ENCODE measurements at regions not wholly inside any gene's neighbourhood (a gene's known extent, or its start where the extent isn't known, plus 50 kb on each side); places are given as distances from the start of the nearest gene placed in this dataset.

DNA sequence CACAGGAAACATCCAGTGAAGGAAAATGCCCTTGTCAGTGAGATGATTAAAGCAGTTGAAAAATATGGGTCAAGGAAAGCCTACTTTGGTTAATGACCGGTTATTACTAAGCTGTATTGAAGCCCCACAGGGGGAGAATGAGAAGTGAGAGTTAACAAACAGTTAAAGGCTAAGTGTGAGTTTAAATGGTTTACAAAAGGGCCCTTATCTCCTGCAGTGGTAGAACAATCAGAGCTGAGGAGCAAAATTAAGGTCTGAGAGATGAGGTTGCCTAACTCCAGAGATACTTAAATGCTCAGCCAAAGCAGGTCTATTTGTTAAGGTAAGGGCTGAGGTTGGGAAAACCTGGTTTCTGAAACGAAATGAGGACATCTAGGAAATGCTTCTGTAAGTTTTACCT lies 75.1 kb upstream of the FER start:
- peaks cover 84% of the 10 kb centered on the region for H3K27me3 Mint-ChIP-seq (ENCODE audit: insufficient read depth)
- Histone ChIP-seq H3K27me3 (ENCODE audit: control insufficient read depth, insufficient read depth, low read length, poor library complexity, severe bottlenecking) (peaks cover 76% of the 10 kb centered on the region), H3K36me3 (ENCODE audit: control insufficient read depth, insufficient read depth, low read length) (no peaks in the 10 kb centered on the region), H3K27ac (ENCODE audit: low read depth, low read length) (no peak overlapping the region), H3K4me3 (ENCODE audit: low read length) (no peak overlapping the region), H3K9ac (ENCODE audit: extremely low read depth, low read length, poor library complexity, severe bottlenecking) (no peak overlapping the region), H3K4me1 (ENCODE audit: control insufficient read depth, insufficient read depth, low read length) (peaks cover 6% of the 10 kb centered on the region), H3K9me3 (ENCODE audit: control insufficient read depth, low read length) (no peaks in the 10 kb centered on the region)
- H3K36me3 Mint-ChIP-seq (ENCODE audit: low read depth), result no peaks in the 10 kb centered on the region
- peaks cover 22% of the 10 kb centered on the region for H3K4me1 Mint-ChIP-seq
- no peak for DNase-seq
- 29 to 75% methylated on average over 1 to 2 of the region's 2 CpGs for WGBS, 2 experiments (ENCODE audit: insufficient coverage in 1 of 2, insufficient read length in 1 of 2)
- H3K27ac Mint-ChIP-seq, result no peak overlapping the region
- TF ChIP-seq, protein P1, sequence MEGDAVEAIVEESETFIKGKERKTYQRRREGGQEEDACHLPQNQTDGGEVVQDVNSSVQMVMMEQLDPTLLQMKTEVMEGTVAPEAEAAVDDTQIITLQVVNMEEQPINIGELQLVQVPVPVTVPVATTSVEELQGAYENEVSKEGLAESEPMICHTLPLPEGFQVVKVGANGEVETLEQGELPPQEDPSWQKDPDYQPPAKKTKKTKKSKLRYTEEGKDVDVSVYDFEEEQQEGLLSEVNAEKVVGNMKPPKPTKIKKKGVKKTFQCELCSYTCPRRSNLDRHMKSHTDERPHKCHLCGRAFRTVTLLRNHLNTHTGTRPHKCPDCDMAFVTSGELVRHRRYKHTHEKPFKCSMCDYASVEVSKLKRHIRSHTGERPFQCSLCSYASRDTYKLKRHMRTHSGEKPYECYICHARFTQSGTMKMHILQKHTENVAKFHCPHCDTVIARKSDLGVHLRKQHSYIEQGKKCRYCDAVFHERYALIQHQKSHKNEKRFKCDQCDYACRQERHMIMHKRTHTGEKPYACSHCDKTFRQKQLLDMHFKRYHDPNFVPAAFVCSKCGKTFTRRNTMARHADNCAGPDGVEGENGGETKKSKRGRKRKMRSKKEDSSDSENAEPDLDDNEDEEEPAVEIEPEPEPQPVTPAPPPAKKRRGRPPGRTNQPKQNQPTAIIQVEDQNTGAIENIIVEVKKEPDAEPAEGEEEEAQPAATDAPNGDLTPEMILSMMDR (conservative IDR thresholded peaks at IDR 0.05), result no peak
- no peak overlapping the region for H3K4me3 Mint-ChIP-seq
- H3K9me3 Mint-ChIP-seq, result no peaks in the 10 kb centered on the region

DNA sequence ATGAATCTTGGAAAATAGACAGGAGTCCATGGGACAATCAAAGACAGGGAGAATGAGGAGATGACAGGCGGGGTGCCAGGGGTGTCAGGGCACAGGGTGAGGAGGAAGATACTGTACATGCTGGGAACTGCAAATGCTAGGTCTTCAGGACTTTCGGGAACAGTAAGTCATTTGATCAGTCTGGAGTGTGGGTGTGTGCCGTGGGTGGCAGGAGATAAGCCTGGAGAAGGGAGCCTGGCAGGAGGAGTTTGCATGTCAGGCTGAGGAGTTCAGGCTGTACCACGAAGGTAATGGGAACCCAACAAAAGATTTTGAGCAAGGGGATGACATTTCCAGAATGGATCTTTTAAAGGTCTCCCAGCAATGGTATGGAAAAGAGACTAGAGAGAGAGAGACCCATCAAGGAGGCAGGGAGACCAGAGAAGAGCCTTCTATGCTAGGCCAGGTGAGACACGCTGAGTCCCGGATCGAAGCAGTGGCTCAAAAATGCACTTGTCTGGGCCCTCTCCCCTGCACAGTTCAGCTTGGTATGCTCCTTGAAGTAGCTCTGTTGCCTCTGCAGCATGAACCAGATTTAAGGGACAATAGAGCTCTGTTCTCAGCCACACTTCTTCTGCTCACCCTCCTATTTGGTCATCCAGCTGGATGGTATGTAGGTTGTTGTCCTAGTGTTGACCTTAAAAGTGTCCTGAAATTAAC lies 77.0 kb upstream of the FER start:
- 75 to 84% methylated on average over 6 to 7 of the region's 7 CpGs for WGBS, 2 experiments (ENCODE audit: insufficient coverage in 1 of 2, insufficient read length in 1 of 2)
- TF ChIP-seq, protein P1 (conservative IDR thresholded peaks at IDR 0.05), result no peak
- Histone ChIP-seq H3K9ac (ENCODE audit: extremely low read depth, low read length, poor library complexity, severe bottlenecking) (no peak overlapping the region), H3K4me3 (ENCODE audit: low read length) (no peak overlapping the region), H3K27me3 (ENCODE audit: control insufficient read depth, insufficient read depth, low read length, poor library complexity, severe bottlenecking) (peaks cover 72% of the 10 kb centered on the region), H3K27ac (ENCODE audit: low read depth, low read length) (no peak overlapping the region), H3K36me3 (ENCODE audit: control insufficient read depth, insufficient read depth, low read length) (no peaks in the 10 kb centered on the region), H3K9me3 (ENCODE audit: control insufficient read depth, low read length) (peaks cover 3% of the 10 kb centered on the region), H3K4me1 (ENCODE audit: control insufficient read depth, insufficient read depth, low read length) (peaks cover 6% of the 10 kb centered on the region)
- H3K4me3 Mint-ChIP-seq, result no peak overlapping the region
- peaks cover 11% of the 10 kb centered on the region for H3K9me3 Mint-ChIP-seq
- no peak for DNase-seq
- peaks cover 79% of the 10 kb centered on the region for H3K27me3 Mint-ChIP-seq (ENCODE audit: insufficient read depth)
- no peak overlapping the region for H3K27ac Mint-ChIP-seq
- H3K36me3 Mint-ChIP-seq (ENCODE audit: low read depth), result no peaks in the 10 kb centered on the region
- H3K4me1 Mint-ChIP-seq, result peaks cover 22% of the 10 kb centered on the region

DNA sequence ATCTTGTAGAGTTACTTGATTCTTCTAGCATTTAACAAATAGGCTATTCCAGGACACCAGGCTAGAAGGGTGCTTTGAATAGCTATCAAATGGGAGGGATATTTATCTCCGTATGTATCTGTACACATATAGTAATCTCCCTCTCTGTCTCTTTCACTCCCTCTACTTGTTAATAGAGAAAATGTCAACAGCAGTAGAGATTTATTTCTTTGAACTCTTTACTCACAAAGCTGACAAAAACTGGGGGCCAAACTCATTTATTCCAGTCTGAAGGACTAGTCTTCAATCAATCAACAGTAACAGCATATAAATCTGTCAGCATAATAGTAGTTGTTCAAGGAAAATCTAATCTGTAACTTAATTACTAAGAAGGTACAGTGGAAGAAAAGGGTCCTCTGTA lies 78.2 kb upstream of the FER start:
- H3K4me1 ChIP-seq (ENCODE audit: control insufficient read depth, insufficient read depth, low read length), result peaks cover 6% of the 10 kb centered on the region
- no peak overlapping the region for H3K27ac Mint-ChIP-seq
- H3K4me1 Mint-ChIP-seq, result peaks cover 22% of the 10 kb centered on the region
- peaks cover 5% of the 10 kb centered on the region for H3K9me3 ChIP-seq (ENCODE audit: control insufficient read depth, low read length)
- whole genome bisulfite sequencing, 2 experiments (ENCODE audit: insufficient coverage in 1 of 2, insufficient read length in 1 of 2), result 100% methylated on average over 1 of the region's 1 CpG; no CpG with 5 or more reads in 1 of the 2 experiments
- H3K9me3 Mint-ChIP-seq, result peaks cover 11% of the 10 kb centered on the region
- H3K36me3 ChIP-seq (ENCODE audit: control insufficient read depth, insufficient read depth, low read length), result no peaks in the 10 kb centered on the region
- H3K27me3 ChIP-seq (ENCODE audit: control insufficient read depth, insufficient read depth, low read length, poor library complexity, severe bottlenecking), result peaks cover 61% of the 10 kb centered on the region
- no peaks in the 10 kb centered on the region for H3K36me3 Mint-ChIP-seq (ENCODE audit: low read depth)
- no peak for DNase-seq
- no peak overlapping the region for H3K27ac ChIP-seq (ENCODE audit: low read depth, low read length)
- no peak overlapping the region for H3K4me3 Mint-ChIP-seq
- H3K9ac ChIP-seq (ENCODE audit: extremely low read depth, low read length, poor library complexity, severe bottlenecking), result no peak overlapping the region
- peaks cover 68% of the 10 kb centered on the region for H3K27me3 Mint-ChIP-seq (ENCODE audit: insufficient read depth)
- TF ChIP-seq, protein P1 (conservative IDR thresholded peaks at IDR 0.05), result no peak
- H3K4me3 ChIP-seq (ENCODE audit: low read length), result no peak overlapping the region
